ENCODE measurements at regions not wholly inside any gene's neighbourhood (a gene's known extent, or its start where the extent isn't known, plus 50 kb on each side); places are given as distances from the start of the nearest gene placed in this dataset.

DNA sequence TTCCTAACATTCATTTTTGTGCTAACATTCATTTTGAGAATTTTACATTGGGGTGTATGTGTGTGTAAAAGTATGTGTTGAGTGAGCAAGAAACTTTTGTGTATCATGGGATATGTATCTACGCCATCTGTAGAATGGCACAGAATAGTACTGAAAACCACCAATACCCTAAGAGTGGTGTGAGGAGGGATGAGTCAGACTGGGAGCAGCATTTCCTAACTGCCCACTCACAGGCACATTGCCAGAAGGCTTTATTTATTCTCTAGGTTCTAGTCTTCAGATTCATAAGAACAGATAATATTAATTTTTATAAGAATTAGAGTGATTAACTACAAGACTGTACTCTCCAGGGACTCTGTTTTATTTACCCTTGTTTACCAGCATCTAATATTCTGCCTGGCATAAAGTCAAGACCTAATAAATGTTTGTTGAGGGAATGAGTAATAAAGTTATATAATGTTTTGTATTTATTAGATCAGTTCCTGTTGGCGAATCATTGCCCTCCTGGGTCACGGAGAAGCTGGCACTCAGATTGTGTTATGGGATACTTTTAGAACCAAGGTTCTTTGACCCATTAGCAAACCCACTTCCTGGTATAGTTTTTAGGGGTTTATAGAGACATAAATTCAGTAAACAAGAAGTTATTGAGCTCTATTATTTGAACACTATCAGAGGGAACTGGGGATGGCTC lies 159.1 kb upstream of the PPP2R2B start:
- Histone ChIP-seq H3K36me3 (ENCODE audit: control insufficient read depth, insufficient read depth, low read length) (no peaks in the 10 kb centered on the region), H3K27me3 (replicated peaks; ENCODE audit: control insufficient read depth, insufficient read depth, low read length) (no peaks in the 10 kb centered on the region; the same call in 1 of the 2 replicates), H3K4me3 (replicated peaks; ENCODE audit: low read depth, low read length) (no peak overlapping the region)
- TF ChIP-seq, protein P1, sequence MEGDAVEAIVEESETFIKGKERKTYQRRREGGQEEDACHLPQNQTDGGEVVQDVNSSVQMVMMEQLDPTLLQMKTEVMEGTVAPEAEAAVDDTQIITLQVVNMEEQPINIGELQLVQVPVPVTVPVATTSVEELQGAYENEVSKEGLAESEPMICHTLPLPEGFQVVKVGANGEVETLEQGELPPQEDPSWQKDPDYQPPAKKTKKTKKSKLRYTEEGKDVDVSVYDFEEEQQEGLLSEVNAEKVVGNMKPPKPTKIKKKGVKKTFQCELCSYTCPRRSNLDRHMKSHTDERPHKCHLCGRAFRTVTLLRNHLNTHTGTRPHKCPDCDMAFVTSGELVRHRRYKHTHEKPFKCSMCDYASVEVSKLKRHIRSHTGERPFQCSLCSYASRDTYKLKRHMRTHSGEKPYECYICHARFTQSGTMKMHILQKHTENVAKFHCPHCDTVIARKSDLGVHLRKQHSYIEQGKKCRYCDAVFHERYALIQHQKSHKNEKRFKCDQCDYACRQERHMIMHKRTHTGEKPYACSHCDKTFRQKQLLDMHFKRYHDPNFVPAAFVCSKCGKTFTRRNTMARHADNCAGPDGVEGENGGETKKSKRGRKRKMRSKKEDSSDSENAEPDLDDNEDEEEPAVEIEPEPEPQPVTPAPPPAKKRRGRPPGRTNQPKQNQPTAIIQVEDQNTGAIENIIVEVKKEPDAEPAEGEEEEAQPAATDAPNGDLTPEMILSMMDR (IDR thresholded peaks at IDR 0.05; ENCODE audit: insufficient read depth, low read length, poor library complexity, severe bottlenecking) = no peak
- no peak for DNase-seq (ENCODE audit: extremely low read depth, insufficient read length)

GRCh38 chr5:147040856-147041255 lies 162.3 kb upstream of the PPP2R2B start:
- TF ChIP-seq, protein P1 (IDR thresholded peaks at IDR 0.05; ENCODE audit: insufficient read depth, low read length, poor library complexity, severe bottlenecking) = no peak
- H3K36me3 ChIP-seq (ENCODE audit: control insufficient read depth, insufficient read depth, low read length) = no peaks in the 10 kb centered on the region
- H3K4me3 ChIP-seq (replicated peaks; ENCODE audit: low read depth, low read length) = no peak overlapping the region
- no peaks in the 10 kb centered on the region; the same call in 1 of the 2 replicates for H3K27me3 ChIP-seq (replicated peaks; ENCODE audit: control insufficient read depth, insufficient read depth, low read length)
- no peak for DNase-seq (ENCODE audit: extremely low read depth, insufficient read length)

- no peaks in the 10 kb centered on the region for H3K36me3 ChIP-seq (ENCODE audit: control insufficient read depth, insufficient read depth, low read length)
- H3K27me3 ChIP-seq (replicated peaks; ENCODE audit: control insufficient read depth, insufficient read depth, low read length) = no peaks in the 10 kb centered on the region; the same call in 1 of the 2 replicates
- TF ChIP-seq, protein P1 (IDR thresholded peaks at IDR 0.05; ENCODE audit: insufficient read depth, low read length, poor library complexity, severe bottlenecking) = no peak
- no peak for DNase-seq (ENCODE audit: extremely low read depth, insufficient read length)
- H3K4me3 ChIP-seq (replicated peaks; ENCODE audit: low read depth, low read length) = no peak overlapping the region
Measured at GRCh38 chr5:147044572-147045273, 166.2 kb upstream of the PPP2R2B start.

GRCh38 chr5:147045290-147045689 lies 166.7 kb upstream of the PPP2R2B start:
- Histone ChIP-seq H3K27me3 (replicated peaks; ENCODE audit: control insufficient read depth, insufficient read depth, low read length) (no peaks in the 10 kb centered on the region; the same call in 1 of the 2 replicates), H3K36me3 (ENCODE audit: control insufficient read depth, insufficient read depth, low read length) (no peaks in the 10 kb centered on the region), H3K4me3 (replicated peaks; ENCODE audit: low read depth, low read length) (no peak overlapping the region)
- no peak for DNase-seq (ENCODE audit: extremely low read depth, insufficient read length)
- TF ChIP-seq, protein P1 (IDR thresholded peaks at IDR 0.05; ENCODE audit: insufficient read depth, low read length, poor library complexity, severe bottlenecking) = no peak

DNA sequence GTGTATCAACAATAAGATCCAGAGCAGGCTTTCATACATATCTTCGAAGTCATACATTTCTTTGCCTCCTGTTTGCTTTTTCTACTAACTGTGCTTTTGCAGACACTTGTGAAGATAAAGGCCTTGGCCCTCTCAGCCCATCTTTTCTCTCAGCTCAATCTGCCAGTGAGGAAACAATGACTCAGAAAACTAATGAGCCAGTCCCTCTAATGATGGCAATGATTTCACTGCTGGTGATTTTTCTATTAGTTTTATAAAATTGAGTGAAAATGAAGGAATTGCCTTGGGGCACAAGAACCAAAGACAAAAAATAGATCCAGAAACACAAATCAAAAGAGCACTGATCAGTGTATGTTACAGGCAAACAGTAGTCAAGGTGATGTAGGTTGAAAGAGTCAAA lies 167.7 kb upstream of the PPP2R2B start:
- no peak overlapping the region for H3K4me3 ChIP-seq (replicated peaks; ENCODE audit: low read depth, low read length)
- TF ChIP-seq, protein P1 (IDR thresholded peaks at IDR 0.05; ENCODE audit: insufficient read depth, low read length, poor library complexity, severe bottlenecking) = no peak
- DNase-seq (ENCODE audit: extremely low read depth, insufficient read length) = no peak
- no peaks in the 10 kb centered on the region; the same call in 1 of the 2 replicates for H3K27me3 ChIP-seq (replicated peaks; ENCODE audit: control insufficient read depth, insufficient read depth, low read length)
- H3K36me3 ChIP-seq (ENCODE audit: control insufficient read depth, insufficient read depth, low read length) = no peaks in the 10 kb centered on the region

All from GM06990 (cell line).